GM12878 (cell line): ENCODE measurements at regions not wholly inside any gene's neighbourhood (a gene's known extent, or its start where the extent isn't known, plus 50 kb on each side); places are given as distances from the start of the nearest gene placed in this dataset.

Source experiments
- ATAC-seq: fragments of 200-7000 bp; cut with Tn5 transposase; 3 replicates; pipeline ENCODE4 v1.9.1; 2020; ENCODE audit warnings: mild to moderate bottlenecking, moderate library complexity
- BruUV-seq: library from RNA; stranded (reverse); fragments of 400-500 nt; replicated peaks from 2 replicates; lab custom pipeline; 2021; lab: Mats Ljungman, UMichigan
- CTCF ChIA-PET: fragments of 300-600 bp; sonication (Branson Sonifier 250); formaldehyde crosslinking; extraction: SDS; loops from one replicate; lab custom pipeline; 2021; ENCODE audit warnings: inconsistent platforms; lab: Yijun Ruan, JAX
- POLR2A ChIA-PET: fragments of 350-600 bp; formaldehyde crosslinking; extraction: SDS; loops from one replicate; lab custom pipeline; 2021; ENCODE audit warnings: inconsistent platforms; lab: Charles Lee
- RAD21 ChIA-PET: fragments of 300-600 bp; sonication (Branson Sonifier 250); formaldehyde crosslinking; loops from one replicate; lab custom pipeline; 2023; ENCODE audit warnings: antibody characterized with exemption; ENCODE audit not compliant: unreplicated experiment; lab: Charles Lee
- SMC1A ChIA-PET: fragments of 300-600 bp; sonication (Branson Sonifier 250); formaldehyde crosslinking; loops from one replicate; lab custom pipeline; 2023; ENCODE audit not compliant: unreplicated experiment, uncharacterized antibody; lab: Charles Lee
- DNase-seq: peaks from one replicate; pipeline ENCODE4 v3.0.0-alpha.2; 2011; ENCODE audit warnings: low read depth, low spot score
- FAIRE-seq: peaks from 3 replicates; lab custom pipeline; 2011; peaks lifted over from hg19 to GRCh38; lab: Jason Lieb, UNC
- H2AFZ ChIP-seq: 2 replicates; pipeline ENCODE4 v1.6.0; 2011; ENCODE audit warnings: low read depth, low read length, control low read depth; ENCODE audit not compliant: control insufficient read depth
- H3K27ac ChIP-seq: 2 replicates; pipeline ENCODE4 v1.5.1; 2011; ENCODE audit warnings: control low read depth; ENCODE audit not compliant: control insufficient read depth, insufficient read depth
- H3K27me3 ChIP-seq, 2 experiments: replicated peaks in 1 of 2; 2 replicates each; pipeline versions ENCODE4 v1.6.0 to v1.6.1; 2011; ENCODE audit warnings: low read length in 1 of 2; ENCODE audit not compliant: control insufficient read depth in 2 of 2, insufficient read depth in 2 of 2
- H3K36me3 ChIP-seq, 2 experiments: 2 replicates each; pipeline ENCODE4 v1.5.1; 2011; ENCODE audit warnings: low read length in 1 of 2; ENCODE audit not compliant: control insufficient read depth in 2 of 2, insufficient read depth in 2 of 2
- H3K4me1 ChIP-seq: 2 replicates; pipeline ENCODE4 v1.6.1; 2011; ENCODE audit warnings: mild to moderate bottlenecking, low read length, moderate library complexity, mixed read lengths; ENCODE audit not compliant: control insufficient read depth, insufficient read depth
- H3K4me2 ChIP-seq: 2 replicates; pipeline ENCODE4 v1.6.0; 2011; ENCODE audit warnings: control low read depth; ENCODE audit not compliant: control insufficient read depth, insufficient read depth
- H3K4me3 ChIP-seq: fragments of 200-600 bp; sonication (generic); 2 replicates; pipeline ENCODE4 v1.5.1; 2016
- H3K79me2 ChIP-seq: 2 replicates; pipeline ENCODE4 v1.6.0; 2011; ENCODE audit warnings: low read length; ENCODE audit not compliant: control insufficient read depth, insufficient read depth
- H3K9ac ChIP-seq: 2 replicates; pipeline ENCODE4 v1.8.0; 2011; ENCODE audit warnings: low read length, control low read depth, mixed read lengths; ENCODE audit not compliant: control insufficient read depth, insufficient read depth
- H3K9me3 ChIP-seq: replicated peaks from 3 replicates; pipeline ENCODE4 v1.5.1; 2011; ENCODE audit warnings: mild to moderate bottlenecking, low read length; ENCODE audit not compliant: control insufficient read depth, insufficient read depth
- H4K20me1 ChIP-seq: 2 replicates; pipeline ENCODE4 v1.6.0; 2011; ENCODE audit not compliant: control insufficient read depth, insufficient read depth
- NBN ChIP-seq: fragments of 450-650 bp; IDR thresholded peaks from 2 replicates; pipeline ENCODE4 v1.6.1; 2016
- WGBS: methylation state at CpG from one replicate; pipeline ENCODE4 v1.1.6; 2016; ENCODE audit warnings: low lambda C conversion rate; ENCODE audit not compliant: insufficient replicate concordance, insufficient coverage; ENCODE audit errors: missing lambda C conversion rate; 5-methylcytosine and 5-hydroxymethylcytosine counted together
- in situ Hi-C: fragments of 300-500 bp; cut with MboI; formaldehyde crosslinking; loops from 9 replicates; pipeline ENCODE4 v1.14.3; 2018; ENCODE audit warnings: mixed read lengths
- intact Hi-C: fragments of 100-400 bp; cut with micrococcal nuclease; formaldehyde crosslinking; loops from one replicate; pipeline ENCODE4 v1.14.2; 2022; ENCODE audit not compliant: unreplicated experiment
- TF ChIP-seq, protein P1 (sequence below): fragments of 150-350 bp; IDR thresholded peaks from 2 replicates; pipeline ENCODE4 v1.6.1; 2014; ENCODE audit warnings: mild to moderate bottlenecking, low read depth, low read length
- TF ChIP-seq, protein P2 (sequence below): fragments of 450-650 bp; IDR thresholded peaks from 2 replicates; pipeline ENCODE4 v1.6.1; 2018; ENCODE audit warnings: borderline replicate concordance, mild to moderate bottlenecking; ENCODE audit not compliant: partially characterized antibody
- TF ChIP-seq, protein P3 (sequence below): IDR thresholded peaks from 2 replicates; pipeline ENCODE4 v1.6.1; 2011; ENCODE audit warnings: mild to moderate bottlenecking, low read depth, low read length, moderate library complexity; ENCODE audit not compliant: insufficient replicate concordance

DNA sequence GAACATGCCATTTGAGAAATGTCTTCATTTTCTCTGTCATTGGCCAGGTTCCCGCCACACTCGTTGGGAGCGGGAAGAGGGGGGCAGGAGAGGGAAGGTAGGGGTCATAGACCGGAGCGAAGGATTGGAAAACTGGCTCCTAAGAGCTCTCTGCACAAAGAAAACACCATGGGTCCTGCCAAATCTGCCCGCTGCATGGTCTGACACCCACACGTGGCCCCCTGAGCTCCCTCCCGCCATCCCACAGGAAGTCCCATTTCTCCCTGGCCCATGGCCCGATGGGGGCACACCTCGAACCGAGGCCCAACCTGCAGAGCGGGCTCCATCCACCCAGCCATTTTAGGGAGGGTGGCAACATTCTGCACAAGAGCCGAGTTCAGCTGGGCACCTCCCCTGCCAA lies 159.6 kb downstream of the SALL1 start:
- Histone ChIP-seq H3K27ac (no peak overlapping the region), H3K36me3 (no peaks in the 10 kb centered on the region), H3K9ac (no peak overlapping the region), H3K4me3 (no peak overlapping the region), H3K4me2 (no peak overlapping the region), H3K4me1 (no peaks in the 10 kb centered on the region), H4K20me1 (no peaks in the 10 kb centered on the region), H2AFZ (no peak overlapping the region), H3K27me3 (no peaks in the 10 kb centered on the region; a peak in 2 of 4 replicates), H3K9me3 (no peaks in the 10 kb centered on the region), H3K79me2 (no peaks in the 10 kb centered on the region)
- ATAC-seq (no peak), DNase-seq (no peak), FAIRE-seq (no peak)
- TF ChIP-seq, protein P1, sequence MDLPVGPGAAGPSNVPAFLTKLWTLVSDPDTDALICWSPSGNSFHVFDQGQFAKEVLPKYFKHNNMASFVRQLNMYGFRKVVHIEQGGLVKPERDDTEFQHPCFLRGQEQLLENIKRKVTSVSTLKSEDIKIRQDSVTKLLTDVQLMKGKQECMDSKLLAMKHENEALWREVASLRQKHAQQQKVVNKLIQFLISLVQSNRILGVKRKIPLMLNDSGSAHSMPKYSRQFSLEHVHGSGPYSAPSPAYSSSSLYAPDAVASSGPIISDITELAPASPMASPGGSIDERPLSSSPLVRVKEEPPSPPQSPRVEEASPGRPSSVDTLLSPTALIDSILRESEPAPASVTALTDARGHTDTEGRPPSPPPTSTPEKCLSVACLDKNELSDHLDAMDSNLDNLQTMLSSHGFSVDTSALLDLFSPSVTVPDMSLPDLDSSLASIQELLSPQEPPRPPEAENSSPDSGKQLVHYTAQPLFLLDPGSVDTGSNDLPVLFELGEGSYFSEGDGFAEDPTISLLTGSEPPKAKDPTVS, result no peak
- TF ChIP-seq NBN, result no peak
- TF ChIP-seq, protein P2, sequence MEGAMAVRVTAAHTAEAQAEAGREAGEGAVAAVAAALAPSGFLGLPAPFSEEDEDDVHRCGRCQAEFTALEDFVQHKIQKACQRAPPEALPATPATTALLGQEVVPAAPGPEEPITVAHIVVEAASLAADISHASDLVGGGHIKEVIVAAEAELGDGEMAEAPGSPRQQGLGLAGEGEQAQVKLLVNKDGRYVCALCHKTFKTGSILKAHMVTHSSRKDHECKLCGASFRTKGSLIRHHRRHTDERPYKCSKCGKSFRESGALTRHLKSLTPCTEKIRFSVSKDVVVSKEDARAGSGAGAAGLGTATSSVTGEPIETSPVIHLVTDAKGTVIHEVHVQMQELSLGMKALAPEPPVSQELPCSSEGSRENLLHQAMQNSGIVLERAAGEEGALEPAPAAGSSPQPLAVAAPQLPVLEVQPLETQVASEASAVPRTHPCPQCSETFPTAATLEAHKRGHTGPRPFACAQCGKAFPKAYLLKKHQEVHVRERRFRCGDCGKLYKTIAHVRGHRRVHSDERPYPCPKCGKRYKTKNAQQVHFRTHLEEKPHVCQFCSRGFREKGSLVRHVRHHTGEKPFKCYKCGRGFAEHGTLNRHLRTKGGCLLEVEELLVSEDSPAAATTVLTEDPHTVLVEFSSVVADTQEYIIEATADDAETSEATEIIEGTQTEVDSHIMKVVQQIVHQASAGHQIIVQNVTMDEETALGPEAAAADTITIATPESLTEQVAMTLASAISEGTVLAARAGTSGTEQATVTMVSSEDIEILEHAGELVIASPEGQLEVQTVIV, result no peak
- TF ChIP-seq, protein P3, sequence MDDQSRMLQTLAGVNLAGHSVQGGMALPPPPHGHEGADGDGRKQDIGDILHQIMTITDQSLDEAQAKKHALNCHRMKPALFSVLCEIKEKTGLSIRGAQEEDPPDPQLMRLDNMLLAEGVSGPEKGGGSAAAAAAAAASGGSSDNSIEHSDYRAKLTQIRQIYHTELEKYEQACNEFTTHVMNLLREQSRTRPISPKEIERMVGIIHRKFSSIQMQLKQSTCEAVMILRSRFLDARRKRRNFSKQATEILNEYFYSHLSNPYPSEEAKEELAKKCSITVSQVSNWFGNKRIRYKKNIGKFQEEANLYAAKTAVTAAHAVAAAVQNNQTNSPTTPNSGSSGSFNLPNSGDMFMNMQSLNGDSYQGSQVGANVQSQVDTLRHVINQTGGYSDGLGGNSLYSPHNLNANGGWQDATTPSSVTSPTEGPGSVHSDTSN, result no peak
- 39% methylated on average over 13 of the region's 13 CpGs for WGBS
- POLR2A ChIA-PET, result no interaction called here
- RAD21 ChIA-PET, result no interaction called here
- BruUV-seq, result no TSS peak
- SMC1A ChIA-PET, result no interaction called here
- intact Hi-C loops (no loop called here), in situ Hi-C loops (no loop called here)
- CTCF ChIA-PET, result no interaction called here
